22Rv1 (cell line): ENCODE measurements at regions not wholly inside any gene's neighbourhood (a gene's known extent, or its start where the extent isn't known, plus 50 kb on each side); places are given as distances from the start of the nearest gene placed in this dataset.

Experiments used
- H3K27ac ChIP-seq: fragments of 450-650 bp; 2 replicates; pipeline ENCODE4 v1.5.1; 2017
- ZFX ChIP-seq: fragments of 450-650 bp; IDR thresholded peaks from 2 replicates; pipeline ENCODE4 v1.6.1; 2017; ENCODE audit warnings: antibody characterized with exemption, borderline replicate concordance
- TF ChIP-seq, protein P1 (sequence below): fragments of 450-650 bp; IDR thresholded peaks from 2 replicates; pipeline ENCODE4 v1.5.1; 2017; ENCODE audit warnings: mild to moderate bottlenecking

DNA sequence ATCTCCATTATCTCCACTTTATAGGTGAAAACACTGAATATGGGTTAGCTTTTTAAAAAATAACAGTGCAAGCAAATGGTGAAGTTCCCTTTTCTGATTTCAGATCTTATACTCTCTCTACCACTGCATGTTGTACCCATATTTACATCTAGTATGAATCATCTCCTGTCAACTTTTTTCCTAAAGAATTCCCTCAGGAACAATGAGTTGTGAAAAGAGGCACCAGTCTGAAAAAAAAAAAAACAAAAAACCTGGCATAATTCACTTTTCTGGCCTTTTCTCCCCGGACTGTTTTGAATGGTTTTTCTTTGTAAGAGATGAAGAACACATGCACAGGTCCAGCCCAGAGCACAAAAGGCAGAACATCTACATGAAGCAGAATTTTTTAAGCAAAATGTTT, 596.0 kb downstream of the COL12A1 start:
- no peak overlapping the region for H3K27ac ChIP-seq
- TF ChIP-seq ZFX, result no peak
- TF ChIP-seq, protein P1, sequence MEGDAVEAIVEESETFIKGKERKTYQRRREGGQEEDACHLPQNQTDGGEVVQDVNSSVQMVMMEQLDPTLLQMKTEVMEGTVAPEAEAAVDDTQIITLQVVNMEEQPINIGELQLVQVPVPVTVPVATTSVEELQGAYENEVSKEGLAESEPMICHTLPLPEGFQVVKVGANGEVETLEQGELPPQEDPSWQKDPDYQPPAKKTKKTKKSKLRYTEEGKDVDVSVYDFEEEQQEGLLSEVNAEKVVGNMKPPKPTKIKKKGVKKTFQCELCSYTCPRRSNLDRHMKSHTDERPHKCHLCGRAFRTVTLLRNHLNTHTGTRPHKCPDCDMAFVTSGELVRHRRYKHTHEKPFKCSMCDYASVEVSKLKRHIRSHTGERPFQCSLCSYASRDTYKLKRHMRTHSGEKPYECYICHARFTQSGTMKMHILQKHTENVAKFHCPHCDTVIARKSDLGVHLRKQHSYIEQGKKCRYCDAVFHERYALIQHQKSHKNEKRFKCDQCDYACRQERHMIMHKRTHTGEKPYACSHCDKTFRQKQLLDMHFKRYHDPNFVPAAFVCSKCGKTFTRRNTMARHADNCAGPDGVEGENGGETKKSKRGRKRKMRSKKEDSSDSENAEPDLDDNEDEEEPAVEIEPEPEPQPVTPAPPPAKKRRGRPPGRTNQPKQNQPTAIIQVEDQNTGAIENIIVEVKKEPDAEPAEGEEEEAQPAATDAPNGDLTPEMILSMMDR, result no peak

- TF ChIP-seq ZFX, result no peak
- TF ChIP-seq, protein P1, result no peak
- H3K27ac ChIP-seq, result no peak overlapping the region
These were observed 597.9 kb downstream of the COL12A1 start for GRCh38 chr6:74607934-74608333.

- no peak overlapping the region for H3K27ac ChIP-seq
- TF ChIP-seq, protein P1, result no peak
- TF ChIP-seq ZFX, result no peak
These were observed 598.4 kb downstream of the COL12A1 start for GRCh38 chr6:74607468-74607867.

DNA sequence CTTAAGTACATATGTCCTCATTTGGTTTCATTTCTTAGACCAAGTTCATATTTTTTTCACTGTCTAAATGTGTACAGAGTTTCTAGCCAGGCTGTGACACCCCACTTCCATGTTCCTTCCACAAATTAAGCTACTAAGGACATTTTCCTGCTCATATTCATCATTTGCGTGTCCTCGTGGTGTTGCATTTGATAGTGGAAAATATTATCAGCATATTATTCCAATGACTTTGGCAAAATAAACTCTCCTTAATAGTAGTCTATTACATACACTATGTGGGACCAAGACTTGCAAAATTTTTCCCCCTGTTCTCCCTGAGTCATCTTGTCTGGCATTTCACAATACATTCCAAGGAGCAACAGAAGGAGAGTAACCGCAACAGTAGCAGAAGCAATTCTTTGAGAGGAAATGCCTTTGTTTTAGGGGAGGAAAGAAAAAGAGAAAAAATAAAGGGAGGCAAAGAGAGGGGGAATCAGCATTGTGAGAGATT, 599.2 kb downstream of the COL12A1 start:
- H3K27ac ChIP-seq, result no peak overlapping the region
- no peak for TF ChIP-seq ZFX
- TF ChIP-seq, protein P1, result no peak

GRCh38 chr6:74605922-74606581, 599.8 kb downstream of the COL12A1 start:
- H3K27ac ChIP-seq, result no peak overlapping the region

DNA sequence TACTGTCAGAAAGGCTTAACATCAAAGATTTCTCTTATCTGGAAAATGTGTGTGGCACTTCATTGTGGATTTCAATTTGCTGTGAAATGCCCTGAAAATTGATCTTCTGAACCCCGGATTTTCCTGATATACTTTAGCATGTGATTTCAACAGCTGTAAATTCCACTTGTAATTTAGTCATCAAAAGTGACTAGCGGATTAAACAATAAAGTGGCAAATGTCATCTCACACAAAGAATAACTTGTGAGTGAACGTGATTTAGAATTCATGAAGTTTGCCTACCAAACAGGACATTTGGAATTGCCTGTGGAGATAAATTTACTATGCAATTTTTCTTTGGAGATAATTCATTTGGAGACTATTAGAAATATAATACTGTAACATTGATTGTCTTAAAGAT, 601.6 kb downstream of the COL12A1 start:
- no peak overlapping the region for H3K27ac ChIP-seq
- TF ChIP-seq, protein P1, result no peak
- TF ChIP-seq ZFX, result no peak

More at GRCh38 chr6:74605922-74606581, 599.8 kb downstream of the COL12A1 start:
- TF ChIP-seq ZFX, result no peak

DNA sequence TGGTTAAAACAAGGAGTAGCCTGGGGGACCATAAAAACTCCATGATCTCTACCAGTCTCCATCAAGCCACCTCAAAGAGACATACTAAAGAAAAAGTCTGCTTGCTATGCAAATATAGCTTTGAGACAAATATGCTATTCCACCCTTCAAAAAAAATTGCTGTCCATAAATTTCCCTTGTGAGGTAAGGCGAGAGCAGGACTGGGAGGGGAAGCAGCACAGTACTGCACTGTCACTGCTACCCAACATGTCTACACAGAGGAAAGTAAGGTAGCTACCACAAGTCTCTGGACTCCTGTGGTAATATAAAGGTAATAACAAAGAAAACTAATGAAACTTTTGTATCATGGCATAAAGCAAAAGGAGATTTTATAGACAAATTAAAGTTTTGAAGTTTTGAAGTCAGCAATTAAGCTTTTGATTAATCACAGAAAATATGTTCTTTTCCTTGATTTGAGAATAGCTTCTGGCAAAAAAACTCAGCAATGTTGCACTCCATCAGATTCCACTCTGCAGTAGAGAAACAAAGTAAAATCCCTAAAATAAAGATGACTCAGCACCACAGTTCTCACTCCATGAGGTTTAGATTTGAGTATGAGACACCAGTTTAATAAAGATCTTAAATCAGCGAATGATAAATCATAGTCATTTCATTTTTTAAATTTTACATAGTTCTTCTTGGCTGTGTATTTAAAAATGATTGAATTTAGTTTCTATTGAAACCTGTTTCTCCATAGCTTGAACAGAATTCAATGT, 602.4 kb downstream of the COL12A1 start:
- TF ChIP-seq, protein P1, result no peak
- no peak for TF ChIP-seq ZFX

More for the DNA sequence above, 602.4 kb downstream of the COL12A1 start:
- H3K27ac ChIP-seq, result no peak overlapping the region
